Pancreas (tissue), 10 donors: ENCODE measurements at regions not wholly inside any gene's neighbourhood (a gene's known extent, or its start where the extent isn't known, plus 50 kb on each side); places are given as distances from the start of the nearest gene placed in this dataset.

ENCODE experiments used
- ATAC-seq, 4 donors: fragments of 200-7000 bp; cut with Tn5 transposase; one replicate each; pipeline versions ENCODE4 v1.8.0 to v1.9.1; 2020; ENCODE audit warnings: mild to moderate bottlenecking in 4 of 4, moderate library complexity in 4 of 4
- DNase-seq, 6 donors: peaks; one replicate each; pipeline ENCODE4 v3.0.0-alpha.2; 2020
- FAIRE-seq: peaks from 2 replicates; lab custom pipeline; 2012; peaks lifted over from hg19 to GRCh38; lab: Jason Lieb, UNC
- H3K27ac ChIP-seq, 4 donors: fragments of 200-600 bp; sonication (generic); 1 replicate in 3 of 4; 2 replicates in 1 of 4; pipeline versions ENCODE4 v1.5.0 to v1.8.0; 2020
- H3K27me3 ChIP-seq, 4 donors: fragments of 200-600 bp; one replicate each; pipeline ENCODE4 v1.8.0; 2021
- H3K36me3 ChIP-seq, 3 donors: fragments of 200-600 bp; sonication (generic) in 1 of 3; one replicate each; pipeline versions ENCODE4 v1.5.0 to v1.8.0; 2020 to 2021
- H3K4me1 ChIP-seq, 3 donors: fragments of 200-600 bp; one replicate each; pipeline ENCODE4 v1.8.0; 2021
- H3K4me3 ChIP-seq, 4 donors: fragments of 200-600 bp; sonication (generic) in 2 of 4; one replicate each; pipeline versions ENCODE4 v1.5.0 to v1.8.0; 2020 to 2021
- H3K9me3 ChIP-seq, 4 donors: fragments of 200-600 bp; one replicate each; pipeline ENCODE4 v1.8.0; 2021
- CTCF ChIP-seq, 4 donors: fragments of 200-600 bp; sonication (generic) in 3 of 4; IDR thresholded peaks; one replicate each; pipeline versions ENCODE4 v1.5.0 to v1.8.0; 2021; ENCODE audit warnings: antibody characterized with exemption in 4 of 4
- WGBS, 2 donors: extraction: QIAGEN DNeasy Blood & Tissue Kit; methylation state at CpG; one replicate each; pipeline ENCODE4 v1.1.7; 2013; 5-methylcytosine and 5-hydroxymethylcytosine counted together
- intact Hi-C, 3 donors: fragments of 100-400 bp; cut with DNase I; formaldehyde crosslinking; loops; one replicate each; pipeline versions ENCODE4 v1.11.1 to v1.14.2; 2022
- donor health status: healthy with polysubstance abuse.
- donor health status: DM: no; HTN: no; CAD: no; lungs with moderate emphysema.
- donor health status: DM: no; HTN: no; CAD: no.
- donor health status: control.
- donor health status: control.
- donor health status: Bipolar disorder and iron deficiency.
- donor health status: DM: yes; HTN: yes; CAD: no.
- donor health status: DM: no; HTN: no; CAD: no.
- donor health status: DM: no; HTN: no; CAD: no.
- donor health status: DM: yes; HTN: yes; CAD: no.

GRCh38 chr13:53622456-53622855, 593.8 kb downstream of the OLFM4 start:
- H3K4me3 ChIP-seq = no peak overlapping the region
- no peak for TF ChIP-seq CTCF (IDR thresholded peaks at IDR 0.05)
- no peaks in the 10 kb centered on the region for H3K9me3 ChIP-seq
- intact Hi-C loops = no loop called here
- no peaks in the 10 kb centered on the region for H3K4me1 ChIP-seq
- FAIRE-seq (no peak), DNase-seq (no peak), ATAC-seq (no peak)
- WGBS, 2 donors = 24 to 50% methylated on average over 2 of the region's 2 CpGs
- no peaks in the 10 kb centered on the region for H3K27me3 ChIP-seq
- H3K36me3 ChIP-seq = no peaks in the 10 kb centered on the region
- no peak overlapping the region for H3K27ac ChIP-seq

GRCh38 chr13:53623146-53623545, 594.5 kb downstream of the OLFM4 start:
- H3K4me3 ChIP-seq = no peak overlapping the region
- no peak for TF ChIP-seq CTCF (IDR thresholded peaks at IDR 0.05)
- H3K36me3 ChIP-seq = no peaks in the 10 kb centered on the region
- intact Hi-C loops = no loop called here
- FAIRE-seq (no peak), ATAC-seq (no peak), DNase-seq (no peak)
- H3K27me3 ChIP-seq = no peaks in the 10 kb centered on the region
- 54 to 75% methylated on average over 2 of the region's 2 CpGs for WGBS, 2 donors
- no peaks in the 10 kb centered on the region for H3K9me3 ChIP-seq
- no peaks in the 10 kb centered on the region for H3K4me1 ChIP-seq
- H3K27ac ChIP-seq = no peak overlapping the region

- no peaks in the 10 kb centered on the region for H3K27me3 ChIP-seq
- TF ChIP-seq CTCF (IDR thresholded peaks at IDR 0.05) = no peak
- WGBS, 2 donors = 63 to 77% methylated on average over 2 of the region's 2 CpGs
- ATAC-seq (no peak), DNase-seq (no peak), FAIRE-seq (no peak)
- H3K9me3 ChIP-seq = no peaks in the 10 kb centered on the region
- no peaks in the 10 kb centered on the region for H3K36me3 ChIP-seq
- H3K27ac ChIP-seq = no peak overlapping the region
- intact Hi-C loops = no loop called here
- H3K4me3 ChIP-seq = no peak overlapping the region
- no peaks in the 10 kb centered on the region for H3K4me1 ChIP-seq
Observed at GRCh38 chr13:53631511-53631910, 602.9 kb downstream of the OLFM4 start.

- Histone ChIP-seq H3K9me3 (no peaks in the 10 kb centered on the region), H3K36me3 (no peaks in the 10 kb centered on the region), H3K4me1 (no peaks in the 10 kb centered on the region), H3K27me3 (no peaks in the 10 kb centered on the region), H3K4me3 (no peak overlapping the region), H3K27ac (no peak overlapping the region)
- DNase-seq (no peak), FAIRE-seq (no peak), ATAC-seq (no peak)
- intact Hi-C loops = no loop called here
- no peak for TF ChIP-seq CTCF (IDR thresholded peaks at IDR 0.05)
- WGBS, 2 donors = 65 to 78% methylated on average over 2 of the region's 2 CpGs
Observed at GRCh38 chr13:53638040-53638439, 609.4 kb downstream of the OLFM4 start.

GRCh38 chr13:53642306-53642705, 613.7 kb downstream of the OLFM4 start:
- DNase-seq = no peak
- H3K27ac ChIP-seq = no peak overlapping the region
- no peaks in the 10 kb centered on the region for H3K4me1 ChIP-seq
- no peaks in the 10 kb centered on the region for H3K36me3 ChIP-seq
- no peaks in the 10 kb centered on the region for H3K27me3 ChIP-seq
- intact Hi-C loops = no loop called here
- 40 to 74% methylated on average over 3 of the region's 3 CpGs for WGBS, 2 donors
- H3K9me3 ChIP-seq = no peaks in the 10 kb centered on the region
- no peak for ATAC-seq
- FAIRE-seq = no peak
- H3K4me3 ChIP-seq = no peak overlapping the region
- no peak for TF ChIP-seq CTCF (IDR thresholded peaks at IDR 0.05)
